ENCODE measurements at regions not wholly inside any gene's neighbourhood (a gene's known extent, or its start where the extent isn't known, plus 50 kb on each side); places are given as distances from the start of the nearest gene placed in this dataset.

GRCh38 chr11:27904358-27905055 is 203.4 kb downstream of the KIF18A start:
- no peak for TF ChIP-seq GABPA (IDR thresholded peaks at IDR 0.05; ENCODE audit: borderline replicate concordance, insufficient read depth, low read length)
- no peak for TF ChIP-seq POLR2A (IDR thresholded peaks at IDR 0.05; ENCODE audit: control extremely low read depth in 1 of 2, low read depth in 2 of 2, low read length in 2 of 2)
- no peak for TF ChIP-seq CBX5 (IDR thresholded peaks at IDR 0.05; ENCODE audit: low read depth, low read length)
